Caco-2 (cell line): ENCODE measurements at regions not wholly inside any gene's neighbourhood (a gene's known extent, or its start where the extent isn't known, plus 50 kb on each side); places are given as distances from the start of the nearest gene placed in this dataset.

Experiments
- BruUV-seq: library from RNA; stranded (reverse); fragments of 400-500 nt; replicated peaks from 2 replicates; lab custom pipeline; 2021; lab: Mats Ljungman, UMichigan
- CTCF ChIA-PET: fragments of 300-600 bp; sonication (Branson Sonifier 250); formaldehyde crosslinking; loops from one replicate; lab custom pipeline; 2022; ENCODE audit warnings: antibody characterized with exemption; lab: Charles Lee
- POLR2A ChIA-PET: fragments of 300-600 bp; sonication (Branson Sonifier 250); formaldehyde crosslinking; loops from one replicate; lab custom pipeline; 2022; ENCODE audit warnings: antibody characterized with exemption; lab: Charles Lee
- DNase-seq, 2 experiments: peaks; one replicate each; pipeline versions ENCODE4 v3.0.0 to v3.0.0-alpha.2; 2020 to 2022
- H3K27me3 ChIP-seq: replicated peaks from 2 replicates; pipeline ENCODE4 v1.6.0; 2011; ENCODE audit warnings: low read length; ENCODE audit not compliant: control insufficient read depth, insufficient read depth
- H3K36me3 ChIP-seq: 2 replicates; pipeline ENCODE4 v1.5.1; 2011; ENCODE audit warnings: low read length; ENCODE audit not compliant: control insufficient read depth, insufficient read depth
- H3K4me1 ChIP-seq: fragments of 250-450 bp; sonication (Bioruptor Pico); 2 replicates; pipeline ENCODE4 v1.5.1; 2020; ENCODE audit warnings: mild to moderate bottlenecking
- H3K4me3 ChIP-seq: 2 replicates; pipeline ENCODE4 v1.5.1; 2011; ENCODE audit warnings: low read depth, mild to moderate bottlenecking, control low read depth, low read length
- H3K9me3 ChIP-seq: fragments of 250-450 bp; sonication (Bioruptor Pico); 2 replicates; pipeline ENCODE4 v1.5.1; 2020; ENCODE audit warnings: mild to moderate bottlenecking, moderate library complexity
- H3K27ac Mint-ChIP-seq: one replicate; pipeline ENCODE4 v1.8.0; 2022; ENCODE audit warnings: mixed read lengths; ENCODE audit not compliant: unreplicated experiment
- H3K27me3 Mint-ChIP-seq: one replicate; pipeline ENCODE4 v1.8.0; 2022; ENCODE audit warnings: mixed read lengths; ENCODE audit not compliant: insufficient read depth, unreplicated experiment
- H3K36me3 Mint-ChIP-seq: one replicate; pipeline ENCODE4 v1.8.0; 2022; ENCODE audit warnings: mild to moderate bottlenecking, mixed read lengths; ENCODE audit not compliant: insufficient read depth, unreplicated experiment
- H3K4me1 Mint-ChIP-seq: one replicate; pipeline ENCODE4 v1.8.0; 2022; ENCODE audit warnings: low read depth, mixed read lengths; ENCODE audit not compliant: unreplicated experiment
- H3K4me3 Mint-ChIP-seq: one replicate; pipeline ENCODE4 v1.8.0; 2022; ENCODE audit warnings: mild to moderate bottlenecking, moderate library complexity, mixed read lengths; ENCODE audit not compliant: unreplicated experiment
- H3K9me3 Mint-ChIP-seq: one replicate; pipeline ENCODE4 v1.8.0; 2022; ENCODE audit warnings: mixed read lengths; ENCODE audit not compliant: unreplicated experiment
- CTCF ChIP-seq, 2 experiments: fragments of 200-600 bp in 1 of 2; IDR thresholded peaks; 1 replicate in 1 of 2; 2 replicates in 1 of 2; pipeline versions ENCODE4 v1.5.1 to v1.8.0; 2011 to 2022; ENCODE audit warnings: antibody characterized with exemption in 1 of 2, control low read depth in 1 of 2, inconsistent platforms in 1 of 2, low read depth in 1 of 2, low read length in 1 of 2, mild to moderate bottlenecking in 1 of 2, moderate library complexity in 1 of 2; ENCODE audit not compliant: insufficient read depth in 1 of 2, severe bottlenecking in 1 of 2, unreplicated experiment in 1 of 2
- intact Hi-C: fragments of 100-400 bp; cut with micrococcal nuclease; formaldehyde crosslinking; loops from one replicate; pipeline ENCODE4 v1.10.0; 2022; ENCODE audit not compliant: unreplicated experiment

- Histone ChIP-seq H3K9me3 (no peaks in the 10 kb centered on the region), H3K36me3 (no peaks in the 10 kb centered on the region), H3K27me3 (no peaks in the 10 kb centered on the region), H3K4me3 (no peak overlapping the region), H3K4me1 (no peaks in the 10 kb centered on the region)
- ChIA-PET POLR2A (no interaction called here), CTCF (no interaction called here)
- no TSS peak for BruUV-seq
- DNase-seq, result no peak
- TF ChIP-seq CTCF (IDR thresholded peaks at IDR 0.05; ENCODE audit: insufficient read depth in 1 of 2, low read depth in 1 of 2, low read length in 1 of 2, severe bottlenecking in 1 of 2, unreplicated experiment in 1 of 2), result no peak
- H3K9me3 Mint-ChIP-seq, result peaks cover 8% of the 10 kb centered on the region
- H3K4me1 Mint-ChIP-seq, result no peaks in the 10 kb centered on the region
- H3K4me3 Mint-ChIP-seq, result no peak overlapping the region
- H3K36me3 Mint-ChIP-seq, result no peaks in the 10 kb centered on the region
- no peak overlapping the region for H3K27ac Mint-ChIP-seq
- intact Hi-C loops, result no loop called here
- peaks cover 8% of the 10 kb centered on the region for H3K27me3 Mint-ChIP-seq
Observed at GRCh38 chr19:29067831-29068230, 145.1 kb downstream of the UQCRFS1 start.

GRCh38 chr19:29062475-29063435 is 150.2 kb downstream of the UQCRFS1 start:
- H3K27ac Mint-ChIP-seq, result no peak overlapping the region
- H3K4me1 ChIP-seq, result no peaks in the 10 kb centered on the region
- no peaks in the 10 kb centered on the region for H3K36me3 ChIP-seq
- no peaks in the 10 kb centered on the region for H3K4me1 Mint-ChIP-seq
- no peaks in the 10 kb centered on the region for H3K9me3 Mint-ChIP-seq
- DNase-seq, result no peak
- intact Hi-C loops, result no loop called here
- H3K9me3 ChIP-seq, result no peaks in the 10 kb centered on the region
- no peaks in the 10 kb centered on the region for H3K36me3 Mint-ChIP-seq
- H3K27me3 Mint-ChIP-seq, result peaks cover 4% of the 10 kb centered on the region
- no peak for TF ChIP-seq CTCF (IDR thresholded peaks at IDR 0.05; ENCODE audit: insufficient read depth in 1 of 2, low read depth in 1 of 2, low read length in 1 of 2, severe bottlenecking in 1 of 2, unreplicated experiment in 1 of 2)
- ChIA-PET POLR2A (no interaction called here), CTCF (no interaction called here)
- H3K4me3 ChIP-seq, result no peak overlapping the region
- H3K27me3 ChIP-seq, result no peaks in the 10 kb centered on the region
- no peak overlapping the region for H3K4me3 Mint-ChIP-seq
- BruUV-seq, result no TSS peak

DNA sequence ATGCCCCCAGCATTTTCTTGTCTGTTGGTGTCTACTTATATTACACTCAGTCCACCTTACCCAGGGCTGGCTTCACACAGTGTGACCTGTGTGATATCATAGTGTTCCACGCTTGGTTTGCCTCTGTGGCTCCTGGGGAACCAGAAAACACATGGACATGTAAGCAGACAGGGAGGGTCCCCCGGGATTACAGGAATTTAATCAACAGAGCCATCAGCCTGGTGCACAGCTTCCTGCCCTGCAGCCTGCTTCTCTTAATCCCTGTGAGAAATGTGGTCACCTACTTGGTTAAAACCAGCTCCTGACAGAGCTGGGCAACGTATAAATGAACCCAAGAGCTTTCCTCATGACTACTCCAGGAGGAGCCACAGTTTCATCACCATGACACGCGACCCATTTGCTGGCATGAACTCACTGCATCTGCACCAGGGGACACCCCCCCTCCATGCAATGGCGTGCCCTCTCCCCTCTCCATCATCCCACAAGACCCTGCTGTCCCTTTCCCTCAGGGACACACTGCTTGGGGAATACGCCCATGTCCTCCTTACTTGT is 152.1 kb downstream of the UQCRFS1 start:
- DNase-seq, result no peak
- H3K4me3 Mint-ChIP-seq, result no peak overlapping the region
- H3K4me1 Mint-ChIP-seq, result no peaks in the 10 kb centered on the region
- no peak overlapping the region for H3K27ac Mint-ChIP-seq
- Histone ChIP-seq H3K36me3 (no peaks in the 10 kb centered on the region), H3K4me3 (no peak overlapping the region), H3K4me1 (no peaks in the 10 kb centered on the region), H3K9me3 (no peaks in the 10 kb centered on the region), H3K27me3 (no peaks in the 10 kb centered on the region)
- POLR2A ChIA-PET, result no interaction called here
- intact Hi-C loops, result no loop called here
- BruUV-seq, result no TSS peak
- H3K27me3 Mint-ChIP-seq, result peaks cover 4% of the 10 kb centered on the region
- no peaks in the 10 kb centered on the region for H3K9me3 Mint-ChIP-seq
- CTCF ChIA-PET, result no interaction called here
- TF ChIP-seq CTCF (IDR thresholded peaks at IDR 0.05; ENCODE audit: insufficient read depth in 1 of 2, low read depth in 1 of 2, low read length in 1 of 2, severe bottlenecking in 1 of 2, unreplicated experiment in 1 of 2), result no peak
- no peaks in the 10 kb centered on the region for H3K36me3 Mint-ChIP-seq
